HL-60 (cell line): ENCODE measurements at regions not wholly inside any gene's neighbourhood (a gene's known extent, or its start where the extent isn't known, plus 50 kb on each side); places are given as distances from the start of the nearest gene placed in this dataset.

ENCODE experiments used
- GABPA ChIP-seq: IDR thresholded peaks from 2 replicates; pipeline ENCODE4 v1.6.1; 2012; ENCODE audit warnings: low read depth
- POLR2AphosphoS5 ChIP-seq: IDR thresholded peaks from 2 replicates; pipeline ENCODE4 v1.6.1; 2012; ENCODE audit warnings: low read depth
- SPI1 ChIP-seq: IDR thresholded peaks from 2 replicates; pipeline ENCODE4 v1.6.1; 2012; ENCODE audit warnings: low read depth, mild to moderate bottlenecking, borderline replicate concordance
- TF ChIP-seq, protein P1 (sequence below): IDR thresholded peaks from one replicate; pipeline ENCODE4 v1.5.1; 2011; ENCODE audit warnings: low read length, control low read depth, inconsistent platforms; ENCODE audit not compliant: insufficient read depth
- TF ChIP-seq, protein P2 (sequence below): IDR thresholded peaks from 2 replicates; pipeline ENCODE4 v1.6.1; 2012; ENCODE audit warnings: low read depth; ENCODE audit not compliant: insufficient replicate concordance

DNA sequence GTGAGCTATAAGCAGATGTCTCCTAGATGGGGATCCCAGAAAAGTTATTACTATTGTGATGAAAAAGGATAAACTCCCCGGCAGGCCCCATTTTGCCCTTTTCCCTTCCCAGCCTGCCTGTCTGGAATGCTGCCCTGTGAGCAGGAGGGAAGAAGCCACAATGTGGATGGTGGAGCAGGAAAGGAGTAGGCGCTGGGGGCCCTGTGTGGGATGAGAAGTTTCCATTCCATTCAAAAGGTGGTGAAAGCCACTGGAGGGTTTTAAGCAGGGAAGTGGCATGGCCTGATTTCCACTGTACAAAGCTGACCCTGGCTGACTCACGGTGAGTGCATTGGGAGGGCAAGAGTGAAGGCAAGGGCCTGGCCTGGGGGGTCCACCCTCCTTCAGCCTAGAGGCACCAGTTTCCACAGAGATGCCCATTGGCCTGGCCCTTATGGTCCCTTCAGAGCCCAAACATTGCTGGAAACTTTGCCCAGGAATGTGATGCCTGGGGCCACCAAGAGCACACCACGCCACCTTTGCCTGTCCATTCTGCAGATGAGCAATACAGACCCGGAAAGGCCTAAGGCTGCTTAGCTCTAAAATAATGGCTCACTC is 206.9 kb downstream of the RPLP1 start:
- TF ChIP-seq GABPA (no peak), POLR2AphosphoS5 (no peak), SPI1 (no peak)
- TF ChIP-seq, protein P1, sequence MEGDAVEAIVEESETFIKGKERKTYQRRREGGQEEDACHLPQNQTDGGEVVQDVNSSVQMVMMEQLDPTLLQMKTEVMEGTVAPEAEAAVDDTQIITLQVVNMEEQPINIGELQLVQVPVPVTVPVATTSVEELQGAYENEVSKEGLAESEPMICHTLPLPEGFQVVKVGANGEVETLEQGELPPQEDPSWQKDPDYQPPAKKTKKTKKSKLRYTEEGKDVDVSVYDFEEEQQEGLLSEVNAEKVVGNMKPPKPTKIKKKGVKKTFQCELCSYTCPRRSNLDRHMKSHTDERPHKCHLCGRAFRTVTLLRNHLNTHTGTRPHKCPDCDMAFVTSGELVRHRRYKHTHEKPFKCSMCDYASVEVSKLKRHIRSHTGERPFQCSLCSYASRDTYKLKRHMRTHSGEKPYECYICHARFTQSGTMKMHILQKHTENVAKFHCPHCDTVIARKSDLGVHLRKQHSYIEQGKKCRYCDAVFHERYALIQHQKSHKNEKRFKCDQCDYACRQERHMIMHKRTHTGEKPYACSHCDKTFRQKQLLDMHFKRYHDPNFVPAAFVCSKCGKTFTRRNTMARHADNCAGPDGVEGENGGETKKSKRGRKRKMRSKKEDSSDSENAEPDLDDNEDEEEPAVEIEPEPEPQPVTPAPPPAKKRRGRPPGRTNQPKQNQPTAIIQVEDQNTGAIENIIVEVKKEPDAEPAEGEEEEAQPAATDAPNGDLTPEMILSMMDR, result no peak
- TF ChIP-seq, protein P2, sequence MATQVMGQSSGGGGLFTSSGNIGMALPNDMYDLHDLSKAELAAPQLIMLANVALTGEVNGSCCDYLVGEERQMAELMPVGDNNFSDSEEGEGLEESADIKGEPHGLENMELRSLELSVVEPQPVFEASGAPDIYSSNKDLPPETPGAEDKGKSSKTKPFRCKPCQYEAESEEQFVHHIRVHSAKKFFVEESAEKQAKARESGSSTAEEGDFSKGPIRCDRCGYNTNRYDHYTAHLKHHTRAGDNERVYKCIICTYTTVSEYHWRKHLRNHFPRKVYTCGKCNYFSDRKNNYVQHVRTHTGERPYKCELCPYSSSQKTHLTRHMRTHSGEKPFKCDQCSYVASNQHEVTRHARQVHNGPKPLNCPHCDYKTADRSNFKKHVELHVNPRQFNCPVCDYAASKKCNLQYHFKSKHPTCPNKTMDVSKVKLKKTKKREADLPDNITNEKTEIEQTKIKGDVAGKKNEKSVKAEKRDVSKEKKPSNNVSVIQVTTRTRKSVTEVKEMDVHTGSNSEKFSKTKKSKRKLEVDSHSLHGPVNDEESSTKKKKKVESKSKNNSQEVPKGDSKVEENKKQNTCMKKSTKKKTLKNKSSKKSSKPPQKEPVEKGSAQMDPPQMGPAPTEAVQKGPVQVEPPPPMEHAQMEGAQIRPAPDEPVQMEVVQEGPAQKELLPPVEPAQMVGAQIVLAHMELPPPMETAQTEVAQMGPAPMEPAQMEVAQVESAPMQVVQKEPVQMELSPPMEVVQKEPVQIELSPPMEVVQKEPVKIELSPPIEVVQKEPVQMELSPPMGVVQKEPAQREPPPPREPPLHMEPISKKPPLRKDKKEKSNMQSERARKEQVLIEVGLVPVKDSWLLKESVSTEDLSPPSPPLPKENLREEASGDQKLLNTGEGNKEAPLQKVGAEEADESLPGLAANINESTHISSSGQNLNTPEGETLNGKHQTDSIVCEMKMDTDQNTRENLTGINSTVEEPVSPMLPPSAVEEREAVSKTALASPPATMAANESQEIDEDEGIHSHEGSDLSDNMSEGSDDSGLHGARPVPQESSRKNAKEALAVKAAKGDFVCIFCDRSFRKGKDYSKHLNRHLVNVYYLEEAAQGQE, result no peak
